ENCODE measurements at regions not wholly inside any gene's neighbourhood (a gene's known extent, or its start where the extent isn't known, plus 50 kb on each side); places are given as distances from the start of the nearest gene placed in this dataset.
"Not testable (repeated sequence)": the region's sequence is repeated elsewhere in the genome, so short reads cannot be mapped to it uniquely, and the experiment has no call there.

DNA sequence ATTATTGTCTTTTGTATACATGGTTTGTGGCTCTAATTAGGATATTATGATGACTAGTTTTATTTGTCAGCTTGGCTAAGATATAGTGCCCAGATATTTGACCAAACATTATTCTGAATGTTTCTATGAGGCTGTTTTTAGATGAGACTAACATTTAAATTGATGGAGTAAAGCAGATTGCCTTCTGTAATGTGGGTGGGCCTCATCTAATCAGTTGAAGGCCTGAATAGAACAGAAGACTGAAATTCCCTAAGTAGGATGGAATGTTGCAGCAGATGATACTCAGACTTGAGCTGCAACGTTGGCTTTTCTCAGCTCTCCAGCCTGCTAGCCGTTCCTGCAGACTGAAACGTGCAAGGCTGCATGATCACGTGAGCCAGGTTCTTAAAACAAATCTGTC lies 546.5 kb downstream of the EDEM1 start:
- intact Hi-C loops (cut with micrococcal nuclease) = no loop called here

DNA sequence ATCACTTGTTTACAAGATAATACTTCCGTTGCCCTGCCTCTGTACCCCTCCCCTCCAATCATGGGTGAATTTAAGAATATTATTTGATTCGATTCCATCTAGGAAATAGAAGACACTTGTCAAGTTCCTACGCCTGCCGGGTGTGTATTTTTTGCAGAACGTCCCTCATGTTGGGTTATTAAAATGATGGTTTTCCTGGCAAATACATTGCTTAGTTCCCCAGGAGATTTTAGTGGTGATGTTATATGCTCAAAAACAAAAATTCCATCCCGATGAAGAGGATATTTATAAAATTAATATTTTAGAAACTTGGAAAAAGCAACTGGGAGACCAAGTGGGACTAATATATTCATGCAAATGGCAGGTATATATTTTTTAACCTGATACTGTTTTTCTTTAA lies 548.4 kb downstream of the EDEM1 start:
- intact Hi-C loops (cut with micrococcal nuclease) = no loop called here

DNA sequence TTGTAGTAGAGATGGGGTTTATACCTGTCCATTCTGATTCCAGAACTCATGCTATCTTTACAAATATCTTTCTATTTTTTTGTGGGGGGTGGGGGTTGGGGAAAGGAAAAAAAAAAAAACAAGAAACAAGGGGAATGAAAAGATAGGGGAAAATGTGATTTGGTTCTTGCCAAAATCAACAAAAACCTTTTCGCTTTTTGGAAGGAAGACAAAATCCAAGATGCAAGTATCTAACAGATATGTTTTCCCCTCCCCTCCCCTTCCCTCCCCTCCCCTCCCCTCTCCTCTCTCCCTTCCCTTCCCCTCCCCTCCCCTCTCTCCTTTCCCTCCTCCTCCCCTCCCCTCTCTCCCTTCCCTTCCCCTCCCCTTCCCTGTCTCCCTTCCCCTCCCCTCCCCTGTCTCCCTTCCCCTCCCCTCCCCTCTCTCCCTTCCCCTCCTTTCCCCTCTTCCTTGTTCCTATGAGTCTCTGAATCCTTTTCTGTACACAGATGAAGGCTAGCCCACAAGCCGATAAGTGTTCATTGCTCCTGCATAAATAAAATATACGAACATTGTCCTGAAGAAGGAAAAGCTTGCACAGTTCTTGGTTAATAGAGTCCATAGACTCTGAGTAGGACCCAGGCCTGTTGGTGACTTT lies 551.9 kb downstream of the EDEM1 start:
- intact Hi-C loops (cut with micrococcal nuclease) = no loop called here

DNA sequence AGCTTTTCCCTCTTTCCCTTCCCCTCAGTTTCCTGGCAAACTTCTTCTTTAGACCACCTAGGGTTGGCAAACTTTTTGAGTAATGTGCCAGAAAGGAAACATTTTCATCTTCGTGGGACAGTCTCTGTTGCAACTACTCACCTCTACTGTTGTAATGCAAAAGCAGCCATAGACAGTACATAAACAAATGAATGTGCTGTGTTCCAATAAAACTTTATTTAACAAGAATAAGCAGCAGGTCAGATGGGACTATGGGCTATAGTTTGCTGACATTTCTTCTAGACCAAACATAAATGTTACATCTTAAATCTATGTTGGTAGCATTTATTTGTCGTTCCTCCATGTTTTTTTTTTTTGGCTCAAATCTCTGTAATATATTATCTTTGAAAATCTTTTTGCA lies 552.4 kb downstream of the EDEM1 start:
- intact Hi-C loops (cut with micrococcal nuclease) = no loop called here

DNA sequence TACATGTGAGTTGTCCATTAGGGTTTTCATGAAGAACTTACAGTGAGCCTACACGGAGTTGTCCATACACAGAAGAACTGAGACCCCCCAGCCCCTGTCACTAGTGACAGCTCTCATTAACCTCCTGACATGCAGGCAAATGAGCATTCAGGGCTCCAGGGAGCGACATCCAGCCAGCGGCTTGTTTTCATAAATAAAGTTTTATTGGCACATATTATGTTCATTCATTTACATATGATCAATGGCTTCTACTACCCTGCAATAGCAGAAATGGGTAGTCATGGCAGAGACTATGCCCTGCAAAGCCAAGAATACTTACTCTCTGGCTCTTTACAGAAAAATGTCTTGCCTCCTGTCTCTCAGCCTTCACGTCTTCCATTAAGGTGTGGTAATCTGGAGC lies 553.5 kb downstream of the EDEM1 start:
- intact Hi-C loops (cut with micrococcal nuclease) = no loop called here

DNA sequence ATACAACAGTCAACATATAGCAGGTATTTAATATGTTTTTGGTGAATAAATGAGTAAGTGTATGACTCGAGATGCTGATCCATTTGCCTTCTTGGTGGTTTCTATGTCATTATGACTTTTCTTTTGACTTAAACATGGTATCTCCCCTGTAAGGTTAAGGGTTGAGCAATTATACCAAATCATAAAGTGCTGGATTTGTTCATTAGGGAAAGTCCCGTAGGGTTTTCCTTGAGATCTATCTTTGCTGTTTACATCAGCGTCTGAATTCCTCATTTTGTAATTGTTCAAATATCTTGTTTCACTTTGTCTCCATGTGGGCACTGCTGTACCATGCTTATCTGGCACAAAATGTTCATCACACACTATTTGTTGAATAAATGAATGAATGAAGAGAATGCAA lies 562.6 kb downstream of the EDEM1 start:
- intact Hi-C loops (cut with micrococcal nuclease) = no loop called here

DNA sequence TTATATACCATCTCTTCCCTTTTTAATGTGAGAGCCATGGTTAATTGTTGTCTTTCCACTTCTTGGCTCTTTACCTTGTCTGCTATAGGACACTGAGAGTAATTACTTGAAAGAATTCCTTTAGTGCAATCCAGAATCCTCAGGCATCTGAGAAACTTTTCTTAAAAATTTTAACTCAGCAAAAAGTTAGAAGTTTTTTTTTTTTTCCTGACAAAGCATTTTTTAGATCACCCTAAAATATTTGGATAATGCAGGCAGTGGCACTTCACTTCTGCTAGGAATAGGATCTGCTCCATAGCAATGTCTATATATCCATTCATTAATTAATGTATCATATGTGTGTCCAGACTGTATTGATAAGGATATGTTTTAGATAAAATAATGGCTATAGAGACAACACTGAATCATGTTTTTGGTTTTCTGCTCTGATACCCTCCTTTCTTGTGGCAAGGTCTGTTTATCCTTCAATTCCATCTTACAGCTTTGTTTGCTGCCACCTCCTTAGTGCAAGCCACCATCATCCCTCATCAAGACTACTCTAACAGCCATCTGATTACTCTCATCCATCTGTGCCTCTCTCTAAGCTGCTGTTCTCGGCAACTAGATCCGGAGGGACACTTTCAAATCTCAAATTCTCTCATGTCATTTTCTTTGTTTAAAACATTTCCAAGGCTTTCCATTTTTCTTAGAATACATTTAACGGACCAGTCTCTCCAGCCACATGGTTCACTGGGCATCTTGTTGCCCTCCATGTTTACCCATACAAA lies 563.5 kb downstream of the EDEM1 start:
- intact Hi-C loops (cut with micrococcal nuclease) = no loop called here

DNA sequence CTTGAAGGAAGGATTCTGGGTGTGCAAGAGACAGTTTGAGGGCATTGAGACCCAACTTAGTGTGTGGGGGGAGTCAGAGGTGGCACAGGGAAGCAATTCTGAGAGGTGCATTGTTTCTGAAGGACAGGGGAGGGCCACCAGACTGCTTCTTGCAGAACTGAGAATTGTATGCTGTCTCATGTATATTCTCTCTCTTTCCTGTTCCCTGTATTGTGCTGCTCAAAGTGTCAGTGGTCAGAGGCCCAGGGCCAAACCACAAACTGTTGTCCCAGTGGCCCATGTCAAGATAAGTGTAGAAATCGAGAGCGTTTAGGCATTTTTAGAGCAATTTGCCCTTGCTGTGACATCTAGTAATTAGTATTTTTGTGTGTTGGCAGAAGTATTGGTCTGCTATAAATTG lies 567.1 kb downstream of the EDEM1 start:
- intact Hi-C loops (cut with micrococcal nuclease) = no loop called here

DNA sequence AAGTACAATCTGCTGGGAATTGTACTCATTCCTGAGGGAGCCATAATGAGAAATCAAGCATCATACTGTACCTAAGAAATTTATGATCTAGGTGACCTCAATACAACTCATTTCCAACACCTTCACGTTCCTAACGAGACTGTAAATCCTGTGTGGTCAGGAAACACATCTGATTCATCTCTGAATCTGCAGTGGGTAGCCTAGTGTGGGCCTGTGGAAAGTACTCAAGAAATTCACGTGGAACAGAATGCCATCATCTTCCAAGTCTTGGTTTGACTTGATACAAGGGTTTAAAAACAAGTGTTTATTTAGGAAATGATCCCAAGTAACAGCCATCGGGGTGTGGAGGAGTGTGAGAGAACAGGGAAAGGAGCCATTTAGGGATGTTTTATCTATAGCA lies 568.9 kb downstream of the EDEM1 start:
- intact Hi-C loops (cut with micrococcal nuclease) = no loop called here

DNA sequence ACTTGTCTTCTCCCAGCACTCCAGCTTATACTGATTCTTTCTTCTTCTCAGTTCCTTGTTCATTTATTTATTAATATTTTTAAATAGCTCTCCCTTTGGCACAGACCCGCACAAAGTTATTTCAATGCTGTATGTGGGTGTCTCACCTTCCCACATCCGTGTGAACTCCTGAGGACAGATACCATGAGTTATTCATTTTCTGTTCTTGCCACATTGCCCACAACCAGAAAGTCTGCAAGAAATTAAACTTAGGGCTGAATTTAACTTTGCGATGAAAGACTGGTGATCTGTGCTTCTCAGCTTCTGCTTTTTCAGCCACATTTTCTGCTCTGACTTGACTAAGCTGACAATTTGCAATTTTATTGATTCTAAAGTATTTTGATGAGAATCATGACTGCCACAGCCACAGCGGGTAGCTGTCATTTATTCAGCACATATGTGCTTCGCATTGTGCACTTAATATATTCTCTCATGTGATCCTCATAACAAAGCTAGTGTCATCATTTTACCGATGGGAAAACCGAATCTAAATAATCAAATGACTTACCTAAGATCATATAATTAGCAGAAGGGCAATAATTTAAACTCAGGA lies 569.8 kb downstream of the EDEM1 start:
- intact Hi-C loops (cut with micrococcal nuclease) = no loop called here

DNA sequence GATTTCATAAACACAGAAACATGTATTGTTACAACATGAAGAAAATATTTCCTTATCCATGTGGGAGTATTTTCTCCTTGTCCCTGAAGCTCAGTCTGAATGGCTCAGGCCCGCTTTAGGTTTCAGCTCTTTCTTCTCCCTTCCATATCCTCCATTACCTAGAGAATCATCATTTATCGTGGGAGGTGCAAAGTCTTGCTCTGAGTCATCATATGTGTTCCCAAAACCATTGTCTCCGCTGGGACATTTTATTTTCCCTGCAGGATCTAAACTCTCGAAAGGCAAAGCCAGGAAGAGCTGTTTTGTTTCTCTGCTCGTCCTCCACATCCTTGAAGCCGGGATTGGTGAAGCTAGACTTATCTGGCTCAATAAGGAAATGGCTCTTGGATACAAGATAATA lies 571.2 kb downstream of the EDEM1 start:
- intact Hi-C loops (cut with micrococcal nuclease) = no loop called here

DNA sequence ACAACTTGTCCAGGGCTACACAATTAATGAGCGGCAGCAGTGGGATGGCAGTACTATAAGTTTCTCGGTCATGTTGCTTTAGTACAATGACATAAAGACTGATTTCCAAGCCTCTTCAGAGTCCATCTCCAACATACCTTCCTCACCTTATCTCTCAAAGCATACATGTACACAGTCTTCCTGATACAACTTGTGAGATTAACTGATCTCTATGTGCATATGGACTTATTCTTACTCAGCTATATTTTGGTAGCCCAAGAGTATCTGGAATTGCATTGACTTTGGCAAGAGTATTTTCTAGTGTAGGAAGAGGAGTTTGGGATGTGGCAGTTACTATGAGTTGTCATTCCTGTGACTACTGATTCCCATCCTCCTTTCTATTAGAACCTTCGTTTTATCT lies 575.0 kb downstream of the EDEM1 start:
- intact Hi-C loops (cut with micrococcal nuclease) = no loop called here

DNA sequence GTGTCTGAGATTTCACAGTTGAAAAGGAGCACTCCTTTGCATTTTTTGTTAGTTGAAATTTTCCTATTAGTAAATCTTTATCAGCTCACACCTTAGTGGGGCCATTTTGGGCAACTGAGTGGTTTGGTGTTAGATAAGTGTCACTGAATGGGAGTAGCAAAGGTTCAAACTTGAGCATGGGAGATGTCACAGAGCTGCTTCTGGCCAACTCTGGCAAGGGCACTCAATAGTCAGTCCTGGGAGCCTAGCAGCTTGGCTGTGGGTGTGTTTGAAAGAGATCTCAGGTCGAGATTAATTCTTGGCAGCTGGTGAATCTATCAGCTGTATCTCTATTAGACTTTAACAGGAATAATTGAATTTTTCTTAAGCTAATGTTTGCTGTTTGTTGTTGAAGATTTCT lies 579.3 kb downstream of the EDEM1 start:
- intact Hi-C loops (cut with micrococcal nuclease) = no loop called here

DNA sequence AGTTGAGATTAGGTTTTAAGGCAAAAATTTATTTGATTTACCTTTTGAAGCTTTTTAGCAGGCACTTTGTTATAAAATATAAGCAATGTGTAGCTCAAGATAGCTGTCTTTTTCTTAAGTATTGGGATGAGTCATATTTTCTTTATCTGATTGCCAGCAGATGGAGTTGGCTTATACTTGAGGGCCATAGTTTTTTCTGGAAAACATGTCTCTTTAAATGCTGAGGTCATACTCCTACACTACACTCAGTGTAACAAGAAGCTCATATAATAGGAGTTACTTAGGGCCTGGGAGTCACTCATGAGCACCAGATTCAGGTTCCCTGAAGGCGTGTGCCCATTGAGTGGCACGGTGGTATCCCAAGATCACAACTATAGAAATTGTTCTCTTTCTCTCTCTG lies 579.8 kb downstream of the EDEM1 start:
- intact Hi-C loops (cut with micrococcal nuclease) = no loop called here

DNA sequence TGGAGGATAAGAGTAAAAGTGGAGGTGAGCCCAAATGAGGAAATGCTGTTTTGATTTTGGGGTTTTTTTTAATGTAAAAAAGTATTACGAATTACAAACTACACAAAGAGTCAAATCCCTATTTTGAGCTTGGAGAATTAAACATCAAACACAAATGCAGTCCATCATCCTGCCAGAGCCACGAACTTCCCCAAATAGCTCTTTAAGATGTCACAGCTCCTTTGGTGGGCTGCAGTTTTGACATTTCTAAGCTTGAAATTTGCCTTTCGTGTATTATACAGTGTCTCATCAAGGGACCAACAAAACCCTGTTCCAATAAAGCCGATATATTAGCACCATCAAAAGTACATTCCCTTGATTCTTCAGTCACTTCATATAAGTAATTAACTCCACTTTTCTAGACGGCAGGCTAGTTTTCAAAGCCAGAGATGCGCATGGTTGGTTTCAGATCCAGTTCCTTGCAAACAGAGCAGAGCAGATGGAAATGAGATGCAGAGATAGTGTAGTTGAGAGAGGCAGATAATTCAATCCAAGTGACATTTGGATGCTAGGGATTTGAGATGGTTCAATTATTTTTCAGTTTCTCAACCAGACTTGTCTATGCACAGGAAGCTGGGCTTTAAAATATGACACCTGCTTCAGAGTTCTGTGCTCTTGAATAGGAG lies 580.9 kb downstream of the EDEM1 start:
- intact Hi-C loops (cut with micrococcal nuclease) = no loop called here

DNA sequence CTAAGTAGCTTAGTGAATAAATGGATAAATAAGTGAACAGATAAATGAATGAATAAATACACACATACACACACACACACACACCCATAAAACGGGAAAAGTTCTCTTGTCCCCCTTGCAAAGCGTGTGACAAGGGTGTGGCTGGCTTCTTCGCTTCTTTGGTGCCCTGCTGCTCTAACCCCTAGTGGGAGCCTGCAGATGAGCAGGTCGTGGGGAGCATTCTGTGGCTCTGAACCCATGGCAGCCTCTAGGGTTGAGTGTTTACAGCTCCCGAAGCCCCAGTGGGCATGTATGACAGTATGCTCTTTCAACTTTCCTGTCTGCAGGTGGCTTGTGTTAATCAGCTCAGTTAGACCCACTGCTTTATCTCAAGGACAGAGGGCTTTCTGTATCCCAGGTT lies 582.3 kb downstream of the EDEM1 start:
- intact Hi-C loops (cut with micrococcal nuclease) = no loop called here

DNA sequence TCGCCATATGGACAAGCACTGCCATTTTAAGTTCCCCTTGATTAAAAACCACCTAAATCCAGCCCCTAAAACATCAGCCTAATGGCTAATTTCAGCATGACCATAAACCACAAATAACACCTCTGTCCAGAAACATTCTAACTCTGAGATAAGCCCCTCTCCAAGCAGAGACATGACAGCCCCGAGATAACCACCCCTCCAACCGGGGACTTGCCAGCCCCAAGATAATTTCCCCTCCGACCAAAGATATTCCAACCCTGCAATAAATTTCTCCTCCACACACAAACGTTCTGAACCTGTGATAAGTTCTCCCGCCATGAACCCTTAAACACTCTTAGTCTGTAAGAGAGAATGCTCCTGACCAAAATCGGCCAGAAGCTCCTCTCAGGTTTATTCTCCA lies 586.8 kb downstream of the EDEM1 start:
- intact Hi-C loops (cut with micrococcal nuclease) = no loop called here

DNA sequence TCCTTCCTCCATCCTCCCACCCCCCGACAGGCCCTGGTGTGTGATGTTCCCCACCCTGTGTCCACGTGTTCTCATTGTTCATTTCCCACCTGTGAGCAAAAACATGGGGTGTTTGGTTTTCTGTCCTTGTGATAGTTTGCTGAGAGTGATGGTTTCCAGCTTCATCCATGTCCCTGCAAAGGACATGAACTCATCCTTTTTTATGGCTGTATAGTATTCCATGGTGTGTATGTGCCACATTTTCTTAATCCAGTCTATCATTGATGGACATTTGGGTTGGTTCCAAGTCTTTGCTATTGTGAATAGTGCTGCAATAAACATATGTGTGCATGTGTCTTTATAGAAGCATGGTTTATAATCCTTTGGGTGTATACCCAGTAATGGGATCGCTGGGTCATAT lies 587.6 kb downstream of the EDEM1 start:
- intact Hi-C loops (cut with micrococcal nuclease) = not testable (repeated sequence)

DNA sequence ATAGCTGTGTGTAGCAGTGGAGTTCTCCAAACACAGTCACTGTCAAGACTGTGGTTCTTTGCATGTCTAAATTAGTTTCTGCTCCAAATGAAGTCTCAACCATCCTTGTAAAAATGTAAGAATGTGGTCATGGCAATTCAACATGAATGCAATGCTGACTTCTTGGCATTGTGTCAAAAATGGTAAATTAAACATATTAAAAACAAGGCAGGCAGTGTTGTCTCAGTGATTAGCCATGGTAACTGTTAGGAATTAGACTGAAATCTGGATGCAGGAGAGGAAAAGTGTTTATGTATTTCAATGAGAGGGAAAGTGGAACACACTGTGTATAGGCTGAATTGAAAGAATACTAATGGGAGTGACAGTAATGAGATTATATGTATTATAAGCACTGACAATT lies 597.2 kb downstream of the EDEM1 start:
- intact Hi-C loops (cut with micrococcal nuclease) = no loop called here

DNA sequence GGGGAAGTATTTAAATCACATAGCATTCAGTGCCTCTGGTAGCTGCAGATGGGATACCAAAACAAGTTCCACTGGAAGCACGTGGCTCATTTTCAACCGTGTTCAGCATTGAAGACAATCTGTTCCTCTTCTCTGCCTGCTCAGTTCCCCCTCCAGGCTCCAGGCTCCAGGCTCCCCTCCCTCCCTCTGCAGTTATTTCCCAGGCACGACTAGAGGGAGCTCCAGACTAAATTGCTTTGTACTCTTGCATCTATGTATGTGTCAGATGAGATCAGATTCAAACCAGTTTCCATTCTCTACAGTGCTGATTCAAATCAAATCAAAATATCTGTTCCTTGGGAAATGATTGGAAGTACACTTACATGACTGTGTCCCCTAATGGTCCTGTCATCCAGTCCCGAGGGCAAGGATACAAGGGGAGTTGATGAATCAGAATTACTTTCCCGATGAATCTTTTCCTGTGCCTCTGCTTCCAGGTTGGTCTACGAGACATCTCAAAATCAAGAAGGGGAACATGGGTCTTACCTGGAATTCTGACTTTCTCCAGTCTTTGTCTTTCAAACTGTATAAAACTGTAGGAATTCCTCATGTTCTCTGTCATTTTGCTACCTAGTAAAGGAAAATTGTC lies 600.5 kb downstream of the EDEM1 start:
- intact Hi-C loops (cut with micrococcal nuclease) = no loop called here

DNA sequence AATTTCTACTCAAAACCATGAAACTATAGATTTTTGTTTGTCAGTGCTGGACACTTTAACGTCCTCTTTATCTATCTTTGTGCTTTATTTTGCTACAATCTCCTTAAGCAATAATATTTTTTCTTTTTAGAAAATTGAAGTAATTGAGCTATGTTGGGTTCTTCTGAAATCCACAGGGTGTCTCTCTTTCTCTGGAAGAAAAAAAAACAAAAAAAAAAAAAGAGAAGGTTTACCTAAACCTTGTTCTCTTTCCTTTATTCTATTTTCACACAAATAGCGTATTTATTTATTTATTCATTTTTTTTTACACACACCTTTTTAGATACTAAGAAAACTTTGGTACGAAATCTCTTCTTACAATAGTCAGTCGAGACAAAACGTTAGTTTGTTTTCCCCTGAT lies 601.0 kb downstream of the EDEM1 start:
- intact Hi-C loops (cut with micrococcal nuclease) = no loop called here

DNA sequence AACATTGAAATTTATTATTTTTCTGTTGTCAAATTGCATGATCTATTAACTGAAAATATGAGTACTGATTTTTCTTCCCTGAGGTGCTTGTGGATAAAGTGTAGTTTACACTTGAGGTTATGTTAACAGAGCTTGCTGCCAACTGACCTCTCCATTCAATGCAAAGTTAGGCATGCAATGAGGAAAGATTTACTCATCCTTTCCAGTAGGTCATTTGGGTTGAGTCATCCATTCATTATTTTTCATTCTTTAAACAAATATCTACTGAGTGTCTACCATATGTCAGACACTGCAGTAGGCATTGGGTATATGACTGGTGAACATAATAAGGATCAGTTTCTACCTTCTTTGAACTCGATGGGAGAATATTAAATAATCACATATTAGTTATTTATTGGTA lies 604.1 kb downstream of the EDEM1 start:
- intact Hi-C loops (cut with micrococcal nuclease) = no loop called here
